Fibroblast of mammary gland (primary cell): ENCODE measurements at regions not wholly inside any gene's neighbourhood (a gene's known extent, or its start where the extent isn't known, plus 50 kb on each side); places are given as distances from the start of the nearest gene placed in this dataset.

Experiments
- DNase-seq: peaks from one replicate; pipeline ENCODE4 v3.0.0-alpha.2; 2010; ENCODE audit warnings: low read depth
- H3K4me3 ChIP-seq: 2 replicates; pipeline ENCODE4 v1.5.1; 2011; ENCODE audit warnings: low read depth, mild to moderate bottlenecking, low read length, moderate library complexity; ENCODE audit not compliant: control insufficient read depth
- TF ChIP-seq, protein P1 (sequence below): conservative IDR thresholded peaks from 2 replicates; pipeline ENCODE4 v1.5.1; 2011; ENCODE audit warnings: low read depth, low read length, inconsistent platforms; ENCODE audit not compliant: control insufficient read depth, insufficient read depth

DNA sequence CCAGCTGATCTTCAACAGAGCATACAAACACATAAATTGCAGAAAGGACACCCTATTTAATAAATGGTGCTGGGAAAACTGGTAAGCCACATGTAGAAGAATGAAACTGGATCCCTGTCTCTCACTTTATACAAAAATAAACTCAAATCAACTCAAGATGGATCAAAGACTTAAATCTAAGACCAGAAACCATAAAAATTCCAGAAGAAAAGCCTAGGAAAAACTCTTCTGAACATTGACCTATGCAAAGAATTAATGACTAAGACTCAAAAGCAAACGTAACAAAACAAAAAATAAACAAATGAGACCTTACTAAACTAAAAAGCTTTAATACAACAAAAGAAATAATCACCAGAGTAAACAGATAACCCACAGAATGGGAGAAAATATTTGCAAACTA lies 74.5 kb upstream of the ABCC4 start:
- no peak overlapping the region for H3K4me3 ChIP-seq
- DNase-seq, result no peak
- TF ChIP-seq, protein P1, sequence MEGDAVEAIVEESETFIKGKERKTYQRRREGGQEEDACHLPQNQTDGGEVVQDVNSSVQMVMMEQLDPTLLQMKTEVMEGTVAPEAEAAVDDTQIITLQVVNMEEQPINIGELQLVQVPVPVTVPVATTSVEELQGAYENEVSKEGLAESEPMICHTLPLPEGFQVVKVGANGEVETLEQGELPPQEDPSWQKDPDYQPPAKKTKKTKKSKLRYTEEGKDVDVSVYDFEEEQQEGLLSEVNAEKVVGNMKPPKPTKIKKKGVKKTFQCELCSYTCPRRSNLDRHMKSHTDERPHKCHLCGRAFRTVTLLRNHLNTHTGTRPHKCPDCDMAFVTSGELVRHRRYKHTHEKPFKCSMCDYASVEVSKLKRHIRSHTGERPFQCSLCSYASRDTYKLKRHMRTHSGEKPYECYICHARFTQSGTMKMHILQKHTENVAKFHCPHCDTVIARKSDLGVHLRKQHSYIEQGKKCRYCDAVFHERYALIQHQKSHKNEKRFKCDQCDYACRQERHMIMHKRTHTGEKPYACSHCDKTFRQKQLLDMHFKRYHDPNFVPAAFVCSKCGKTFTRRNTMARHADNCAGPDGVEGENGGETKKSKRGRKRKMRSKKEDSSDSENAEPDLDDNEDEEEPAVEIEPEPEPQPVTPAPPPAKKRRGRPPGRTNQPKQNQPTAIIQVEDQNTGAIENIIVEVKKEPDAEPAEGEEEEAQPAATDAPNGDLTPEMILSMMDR, result no peak

DNA sequence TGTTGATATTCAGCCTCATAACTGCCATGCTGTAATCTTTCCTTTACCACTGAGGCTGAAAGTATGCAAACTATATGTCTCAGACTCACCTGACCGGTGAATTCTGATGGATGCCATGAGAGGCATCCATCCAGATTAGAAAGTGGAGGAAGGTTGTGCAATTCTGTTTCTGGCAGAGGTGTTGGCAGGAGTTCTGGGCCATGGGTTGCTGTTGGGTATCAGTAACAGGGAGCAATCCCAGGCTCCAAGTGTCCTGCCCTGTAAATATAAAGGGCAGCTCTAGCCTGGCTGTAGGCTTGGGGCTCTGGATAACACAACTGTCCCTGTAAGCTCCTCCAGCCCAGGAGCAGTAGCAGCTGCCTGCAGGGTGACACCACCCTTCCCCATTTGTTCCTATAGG lies 77.4 kb upstream of the ABCC4 start:
- no peak for DNase-seq
- TF ChIP-seq, protein P1, result no peak

GRCh38 chr13:95380468-95381211 lies 79.4 kb upstream of the ABCC4 start:
- H3K4me3 ChIP-seq, result no peak overlapping the region
- TF ChIP-seq, protein P1, result peak; percentile 90
- DNase-seq, result peak; percentile 87

More for the DNA sequence above, 77.4 kb upstream of the ABCC4 start:
- H3K4me3 ChIP-seq, result no peak overlapping the region

- DNase-seq, result no peak
- TF ChIP-seq, protein P1, result no peak
- H3K4me3 ChIP-seq, result no peak overlapping the region
Observed at GRCh38 chr13:95381212-95381527, 79.9 kb upstream of the ABCC4 start.

- DNase-seq, result no peak
- no peak overlapping the region for H3K4me3 ChIP-seq
- TF ChIP-seq, protein P1, result no peak
Observed at GRCh38 chr13:95382411-95382810, 81.2 kb upstream of the ABCC4 start.

DNA sequence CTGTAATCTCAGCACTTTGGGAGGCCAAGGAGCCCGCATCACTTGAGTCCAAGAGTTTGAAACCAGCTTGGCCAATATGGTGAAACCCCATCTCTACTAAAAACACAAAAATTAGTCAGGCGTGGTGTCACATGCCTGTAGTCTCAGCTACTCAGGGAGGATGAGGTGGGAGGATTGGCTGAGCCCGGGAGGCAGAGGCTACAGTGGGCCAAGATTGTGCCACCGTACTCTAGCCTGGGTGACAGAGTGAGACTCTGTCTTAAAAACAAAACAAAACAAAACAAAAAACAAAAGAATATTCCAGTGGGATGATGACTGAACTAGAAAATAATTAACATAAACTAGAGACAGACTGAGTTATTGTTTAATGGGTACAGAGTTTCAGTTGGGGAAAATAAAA lies 81.7 kb upstream of the ABCC4 start:
- TF ChIP-seq, protein P1, result no peak
- DNase-seq, result no peak
- H3K4me3 ChIP-seq, result no peak overlapping the region

GRCh38 chr13:95385373-95385772 lies 84.1 kb upstream of the ABCC4 start:
- TF ChIP-seq, protein P1, result no peak
- no peak for DNase-seq
- no peak overlapping the region for H3K4me3 ChIP-seq
